ENCODE measurements at regions not wholly inside any gene's neighbourhood (a gene's known extent, or its start where the extent isn't known, plus 50 kb on each side); places are given as distances from the start of the nearest gene placed in this dataset.

- dilution Hi-C loops (cut with MboI; ENCODE audit: extremely low pct_ligation_motif_present, low sequenced_read_pairs): no loop called here
- no peak overlapping the region for H3K27ac ChIP-seq (ENCODE audit: control insufficient read depth, insufficient read depth, low read length)
- no peaks in the 10 kb centered on the region for H4K20me1 ChIP-seq (ENCODE audit: control insufficient read depth, extremely low read depth, insufficient read depth, low read length)
- TF ChIP-seq EZH2 (IDR thresholded peaks at IDR 0.05; ENCODE audit: low read length): no peak
- TF ChIP-seq CTCF (optimal IDR thresholded peaks at IDR 0.05 in 1 of 3, IDR thresholded peaks at IDR 0.05 in 1 of 3, conservative IDR thresholded peaks at IDR 0.05 in 1 of 3; ENCODE audit: extremely low read depth in 1 of 3, insufficient read depth in 2 of 3, low read length in 3 of 3): no peak
- H3K9me3 ChIP-seq (ENCODE audit: control insufficient read depth, low read depth, low read length): no peaks in the 10 kb centered on the region
- H3K4me3 ChIP-seq (ENCODE audit: control insufficient read depth in 2 of 3, extremely low read depth in 1 of 3, insufficient read depth in 2 of 3, low read depth in 1 of 3, low read length in 3 of 3): no peak overlapping the region
- no peaks in the 10 kb centered on the region for H3K27me3 ChIP-seq (ENCODE audit: control insufficient read depth, extremely low read depth, insufficient read depth, low read length)
- no peaks in the 10 kb centered on the region for H3K4me1 ChIP-seq (ENCODE audit: control insufficient read depth, extremely low read depth, insufficient read depth, low read length)
- FAIRE-seq (no peak), DNase-seq (ENCODE audit: low read depth, low spot score) (no peak)
- no peak overlapping the region for H3K9ac ChIP-seq (ENCODE audit: control insufficient read depth, extremely low read depth, insufficient read depth, low read length)
- no peak overlapping the region for H3K4me2 ChIP-seq (ENCODE audit: control insufficient read depth, extremely low read depth, insufficient read depth, low read depth, low read length)
- no peaks in the 10 kb centered on the region for H3K9me1 ChIP-seq (ENCODE audit: control insufficient read depth, extremely low read depth, insufficient read depth, low read length)
- no peaks in the 10 kb centered on the region for H3K79me2 ChIP-seq (ENCODE audit: control insufficient read depth, insufficient read depth, low read length)
- H2AFZ ChIP-seq (ENCODE audit: control insufficient read depth, low read length): no peak overlapping the region
- no peaks in the 10 kb centered on the region for H3K36me3 ChIP-seq (ENCODE audit: control insufficient read depth in 2 of 2, extremely low read depth in 1 of 2, insufficient read depth in 2 of 2, low read length in 2 of 2)
Measured at GRCh38 chr20:6848992-6849391, 81.5 kb downstream of the BMP2 start.

- dilution Hi-C loops (cut with MboI; ENCODE audit: extremely low pct_ligation_motif_present, low sequenced_read_pairs): no loop called here
- H3K79me2 ChIP-seq (ENCODE audit: control insufficient read depth, insufficient read depth, low read length): no peaks in the 10 kb centered on the region
- no peak overlapping the region for H3K4me3 ChIP-seq (ENCODE audit: control insufficient read depth in 2 of 3, extremely low read depth in 1 of 3, insufficient read depth in 2 of 3, low read depth in 1 of 3, low read length in 3 of 3)
- no peak overlapping the region for H2AFZ ChIP-seq (ENCODE audit: control insufficient read depth, low read length)
- no peaks in the 10 kb centered on the region for H3K9me3 ChIP-seq (ENCODE audit: control insufficient read depth, low read depth, low read length)
- no peak overlapping the region for H3K9ac ChIP-seq (ENCODE audit: control insufficient read depth, extremely low read depth, insufficient read depth, low read length)
- H4K20me1 ChIP-seq (ENCODE audit: control insufficient read depth, extremely low read depth, insufficient read depth, low read length): no peaks in the 10 kb centered on the region
- H3K36me3 ChIP-seq (ENCODE audit: control insufficient read depth in 2 of 2, extremely low read depth in 1 of 2, insufficient read depth in 2 of 2, low read length in 2 of 2): no peaks in the 10 kb centered on the region
- no peak overlapping the region for H3K27ac ChIP-seq (ENCODE audit: control insufficient read depth, insufficient read depth, low read length)
- H3K4me1 ChIP-seq (ENCODE audit: control insufficient read depth, extremely low read depth, insufficient read depth, low read length): no peaks in the 10 kb centered on the region
- no peak for TF ChIP-seq CTCF (optimal IDR thresholded peaks at IDR 0.05 in 1 of 3, IDR thresholded peaks at IDR 0.05 in 1 of 3, conservative IDR thresholded peaks at IDR 0.05 in 1 of 3; ENCODE audit: extremely low read depth in 1 of 3, insufficient read depth in 2 of 3, low read length in 3 of 3)
- no peak for DNase-seq (ENCODE audit: low read depth, low spot score)
- H3K27me3 ChIP-seq (ENCODE audit: control insufficient read depth, extremely low read depth, insufficient read depth, low read length): no peaks in the 10 kb centered on the region
- no peak overlapping the region for H3K4me2 ChIP-seq (ENCODE audit: control insufficient read depth, extremely low read depth, insufficient read depth, low read depth, low read length)
- FAIRE-seq: no peak
- H3K9me1 ChIP-seq (ENCODE audit: control insufficient read depth, extremely low read depth, insufficient read depth, low read length): no peaks in the 10 kb centered on the region
Measured at GRCh38 chr20:6851136-6851535, 83.7 kb downstream of the BMP2 start.

All from keratinocyte (primary cell).